HG03342 (cell line): ENCODE measurements at regions not wholly inside any gene's neighbourhood (a gene's known extent, or its start where the extent isn't known, plus 50 kb on each side); places are given as distances from the start of the nearest gene placed in this dataset.
"Not testable (repeated sequence)": the region's sequence is repeated elsewhere in the genome, so short reads cannot be mapped to it uniquely, and the experiment has no call there.

Experiments used
- ATAC-seq: cut with Tn5 transposase; IDR thresholded peaks from one replicate; pipeline ENCODE4 v1.9.1; 2021; ENCODE audit warnings: mild to moderate bottlenecking, moderate library complexity; ENCODE audit not compliant: unreplicated experiment

DNA sequence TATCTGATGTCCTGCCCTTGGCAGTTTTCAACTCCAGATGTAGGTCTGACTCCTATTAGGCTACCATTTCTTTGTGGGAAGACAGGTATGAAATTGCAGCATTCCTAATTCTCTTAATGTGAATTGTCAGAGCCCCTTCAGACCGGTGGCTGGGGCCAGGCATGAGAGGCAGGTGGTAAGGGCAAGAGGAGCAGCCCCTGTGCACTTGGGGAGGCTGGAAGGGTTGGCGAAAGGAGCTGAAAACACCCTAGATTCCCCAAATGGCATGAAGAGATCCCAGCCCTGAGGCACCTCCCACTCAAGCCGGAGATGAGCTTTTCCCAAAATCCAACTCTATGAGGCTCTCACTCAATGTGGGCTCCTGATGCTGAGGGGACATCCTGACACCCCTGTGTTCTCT is 453.2 kb downstream of the NR2F2 start:
- no peak for ATAC-seq

DNA sequence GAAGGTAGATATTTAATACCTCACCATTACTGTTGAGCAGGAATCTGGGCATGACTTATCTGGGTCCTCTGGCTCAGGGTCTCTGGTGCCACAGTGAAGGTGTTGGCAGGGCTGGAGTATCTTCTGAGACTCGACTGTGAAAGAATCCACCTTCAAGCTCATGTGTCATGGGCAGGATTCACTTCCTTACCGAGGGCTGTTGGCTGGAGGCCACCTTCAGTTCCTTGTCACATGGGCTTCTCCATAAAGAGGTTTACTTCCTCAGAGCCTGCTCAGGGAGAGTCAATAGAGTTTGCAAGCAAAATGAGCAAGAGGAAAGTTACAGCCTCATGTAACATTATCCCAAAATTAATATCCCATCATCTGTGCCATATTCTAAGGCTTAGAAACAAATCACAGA is 459.5 kb downstream of the NR2F2 start:
- ATAC-seq, result no peak

DNA sequence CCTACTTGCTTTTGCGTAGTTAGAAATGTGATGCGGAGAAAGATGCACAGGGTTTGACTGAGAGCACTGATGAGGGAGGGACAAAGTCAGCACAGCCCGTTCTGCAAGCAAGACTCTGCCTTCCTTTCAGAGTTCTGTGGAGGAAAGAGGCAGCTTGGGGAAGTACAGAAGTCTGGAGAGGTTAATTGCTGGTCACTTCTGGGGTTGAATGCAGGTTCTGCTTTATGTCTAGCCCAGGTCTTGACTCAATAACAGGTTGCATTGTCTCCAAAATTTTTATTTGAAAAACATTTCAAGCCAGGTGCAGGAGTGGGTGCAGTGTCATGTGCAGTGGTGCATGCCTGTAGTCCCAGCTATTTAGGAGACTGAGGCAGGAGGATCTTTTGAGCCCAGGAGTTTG is 461.7 kb downstream of the NR2F2 start:
- no peak for ATAC-seq

DNA sequence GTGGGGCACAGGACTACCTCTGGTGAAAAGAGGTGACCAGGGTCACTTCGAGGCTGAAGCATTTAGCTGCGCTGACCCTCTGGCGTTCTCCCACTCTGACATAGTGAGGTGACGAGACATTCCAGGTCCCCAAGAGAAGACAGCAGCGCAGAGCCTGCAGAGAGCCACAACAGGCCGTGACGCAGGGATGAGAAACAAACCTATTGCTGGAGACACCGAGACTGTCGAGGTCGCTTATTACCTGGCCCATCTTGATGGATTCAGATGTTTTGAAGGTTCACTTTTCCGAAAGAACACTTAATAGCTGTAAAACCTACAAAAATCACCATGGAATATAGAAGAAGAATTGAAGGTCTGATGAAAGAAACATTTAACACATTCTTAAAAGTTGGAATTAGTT is 466.3 kb downstream of the NR2F2 start:
- no peak for ATAC-seq

DNA sequence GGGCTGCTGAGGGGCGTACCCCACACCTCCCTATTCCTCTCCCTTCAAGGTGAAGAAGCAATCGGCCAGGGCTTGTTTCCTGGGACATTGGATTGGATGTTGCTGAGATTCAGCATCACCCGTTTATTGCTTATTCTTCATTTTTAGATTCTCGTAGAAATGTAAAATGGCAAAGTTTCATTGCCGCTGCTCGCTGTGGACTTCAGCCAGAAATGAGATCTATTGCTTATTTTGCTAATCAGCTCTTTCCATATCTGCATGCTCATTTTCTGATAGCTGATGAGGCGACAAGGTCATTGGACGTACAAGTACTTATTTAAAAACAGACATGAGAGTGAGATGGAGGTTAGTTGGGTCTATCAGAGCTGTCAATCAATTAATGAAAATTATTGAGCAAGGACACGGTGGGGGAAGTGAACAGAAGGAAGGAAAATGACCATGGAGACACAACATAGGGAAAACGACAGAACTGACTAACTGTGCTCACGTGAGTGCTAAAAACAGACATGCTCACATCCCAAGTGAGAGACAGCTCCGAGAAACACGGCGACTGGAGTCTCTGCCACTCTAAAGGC is 471.2 kb downstream of the NR2F2 start:
- ATAC-seq, result no peak

DNA sequence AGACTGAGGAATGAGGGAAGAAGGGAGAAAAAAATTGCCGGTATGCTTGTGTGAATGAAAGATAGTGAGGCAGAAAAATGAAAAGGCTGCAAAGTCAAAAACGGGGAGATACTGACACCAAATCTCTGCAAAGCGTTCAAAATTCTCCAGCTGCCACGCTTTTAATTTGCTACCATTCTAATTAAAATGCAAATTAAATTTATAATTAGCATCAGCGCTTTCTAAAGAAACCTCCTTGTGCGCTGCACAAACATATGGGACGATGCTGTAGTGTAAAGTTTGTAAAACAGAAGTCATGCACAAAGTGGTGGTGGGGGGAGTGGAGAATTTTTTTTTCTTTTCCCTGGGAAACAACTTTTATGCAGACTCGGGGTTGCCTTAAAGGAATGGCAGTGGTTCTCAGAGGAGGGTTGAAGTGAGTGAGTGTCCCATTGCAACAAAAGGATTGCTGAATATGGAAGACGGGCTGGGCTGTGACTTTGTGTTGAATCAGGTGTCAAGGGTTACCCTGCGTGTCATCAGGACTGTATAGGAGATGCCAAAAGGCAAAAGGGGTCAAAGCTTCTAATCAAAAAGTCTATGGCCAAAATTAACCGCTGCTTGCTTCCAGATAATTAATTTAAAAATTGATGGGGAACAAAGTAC is 472.2 kb downstream of the NR2F2 start:
- ATAC-seq, result no peak

DNA sequence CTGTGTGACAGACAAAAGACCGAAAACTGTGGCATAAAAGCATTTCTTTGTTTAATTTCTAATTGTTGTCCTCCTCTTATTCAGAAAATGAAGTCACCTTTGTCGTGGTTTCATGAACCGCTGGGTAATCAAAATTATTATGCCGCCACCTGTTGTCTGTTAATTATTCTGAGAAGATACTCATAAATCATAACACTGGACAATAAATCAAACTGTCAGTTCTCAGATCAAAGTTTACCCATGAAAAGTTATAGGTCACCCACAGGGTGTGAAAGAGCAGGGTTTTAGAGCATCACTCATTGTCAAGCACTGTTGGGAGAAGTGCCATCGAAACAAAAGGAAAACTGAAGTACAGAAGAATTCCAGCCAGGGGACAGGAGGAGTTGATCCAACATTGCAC is 474.3 kb downstream of the NR2F2 start:
- no peak for ATAC-seq

DNA sequence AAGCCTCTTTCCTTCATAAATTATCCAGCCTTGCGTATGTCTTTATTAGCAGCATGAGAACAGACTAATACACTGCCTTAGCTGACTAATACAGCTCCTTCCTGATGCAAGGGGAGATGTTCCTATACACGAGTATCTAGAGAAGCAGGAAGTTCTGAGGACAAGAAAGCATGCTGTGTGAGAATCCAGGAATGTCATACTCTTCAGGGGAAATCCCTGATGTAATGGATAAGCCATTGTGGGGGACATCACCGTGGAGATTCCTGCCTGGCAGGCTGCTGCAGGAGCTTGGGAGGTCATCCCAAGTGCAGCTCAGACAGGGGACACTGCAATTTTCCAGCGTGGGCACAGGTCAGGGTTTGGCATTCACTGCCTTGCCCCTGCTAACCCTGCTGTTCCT is 476.9 kb downstream of the NR2F2 start:
- ATAC-seq, result no peak

DNA sequence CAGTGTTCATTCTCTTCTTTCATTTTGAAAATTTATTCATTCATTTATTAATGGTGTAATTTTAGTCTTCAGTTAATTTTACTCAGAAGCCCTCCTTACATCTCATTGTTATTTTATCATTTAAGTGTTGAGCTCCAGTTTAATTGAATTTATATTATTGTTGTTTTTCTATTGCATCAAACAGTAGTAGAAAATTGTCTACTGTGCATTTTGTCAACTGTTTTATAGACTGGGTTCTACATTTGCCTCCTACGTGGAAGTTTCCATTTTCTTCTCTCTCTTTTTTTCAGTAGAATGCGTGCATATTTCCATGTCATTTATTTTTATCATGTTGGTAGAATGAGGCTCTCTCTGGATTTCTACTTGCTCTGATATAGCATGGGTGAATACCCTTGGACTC is 487.4 kb downstream of the NR2F2 start:
- ATAC-seq, result no peak

DNA sequence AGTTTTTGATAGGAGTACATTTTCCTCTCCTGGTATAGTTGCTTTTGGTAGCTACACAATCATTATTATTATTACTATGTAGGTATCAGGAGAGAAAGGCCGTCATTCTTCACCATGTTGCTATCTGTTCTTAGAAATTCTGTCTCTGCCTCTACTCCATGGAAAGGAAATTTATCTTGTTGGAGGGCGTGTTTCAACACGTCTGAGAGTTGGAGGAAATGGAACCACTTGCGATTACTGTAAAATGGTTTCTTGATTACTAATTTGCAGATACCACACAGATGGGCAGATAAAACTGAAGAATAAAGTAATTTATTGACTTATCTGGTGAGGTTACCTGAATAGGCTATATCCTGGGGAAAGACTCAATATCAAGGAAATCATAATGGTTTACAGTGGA is 488.4 kb downstream of the NR2F2 start:
- ATAC-seq, result no peak

DNA sequence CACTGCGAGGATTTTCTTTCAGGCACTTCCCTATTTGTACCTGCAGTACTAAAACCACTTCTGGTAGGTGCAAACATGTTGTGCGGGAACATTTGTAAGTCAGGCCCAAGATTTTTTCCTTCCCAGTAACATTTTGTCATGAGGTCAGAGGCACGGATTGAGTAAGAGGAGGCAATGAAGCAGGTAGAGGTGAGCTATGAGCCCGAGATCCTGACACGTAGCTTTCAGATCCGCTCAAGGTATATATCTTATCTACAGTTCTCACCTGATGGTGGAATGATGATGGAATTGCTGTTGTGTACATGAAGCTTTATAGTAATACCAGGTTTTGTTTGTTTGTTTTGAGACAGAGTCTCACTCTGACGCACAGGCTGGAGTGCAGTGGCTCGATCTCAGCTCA is 497.5 kb downstream of the NR2F2 start:
- no peak for ATAC-seq

DNA sequence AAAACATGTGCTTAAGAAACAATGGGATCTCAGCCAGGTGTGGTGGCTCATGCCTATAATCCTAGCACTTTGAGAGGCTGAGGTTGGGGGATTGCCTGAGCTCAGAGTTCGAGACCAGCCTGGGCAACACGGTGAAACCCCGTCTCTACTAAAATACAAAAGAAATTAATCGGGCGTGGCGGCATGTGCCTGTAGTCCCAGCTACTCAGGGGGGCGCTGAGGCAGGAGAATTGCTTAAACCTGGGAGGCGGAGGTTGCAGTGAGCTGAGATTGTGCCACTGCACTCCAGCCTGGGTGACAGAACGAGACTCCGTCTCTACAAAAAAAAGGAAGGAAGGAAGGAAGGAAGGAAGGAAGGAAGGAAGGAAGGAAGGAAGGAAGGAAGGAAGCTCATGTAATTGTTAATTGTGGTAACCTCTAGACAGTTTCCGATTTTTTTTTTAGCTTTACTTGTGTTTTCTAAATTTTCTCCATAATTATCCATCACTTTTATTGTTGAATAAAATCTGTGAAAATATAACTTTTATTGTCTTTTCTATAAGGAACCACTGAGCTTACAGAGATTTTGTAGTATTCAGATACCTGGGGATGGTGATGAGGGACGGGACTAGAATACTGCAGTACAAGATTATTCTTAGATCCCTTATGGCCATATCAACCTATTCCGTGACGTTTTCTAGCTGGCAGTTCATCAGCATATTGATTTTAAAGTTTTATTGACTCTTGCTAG is 506.9 kb downstream of the NR2F2 start:
- no peak for ATAC-seq

DNA sequence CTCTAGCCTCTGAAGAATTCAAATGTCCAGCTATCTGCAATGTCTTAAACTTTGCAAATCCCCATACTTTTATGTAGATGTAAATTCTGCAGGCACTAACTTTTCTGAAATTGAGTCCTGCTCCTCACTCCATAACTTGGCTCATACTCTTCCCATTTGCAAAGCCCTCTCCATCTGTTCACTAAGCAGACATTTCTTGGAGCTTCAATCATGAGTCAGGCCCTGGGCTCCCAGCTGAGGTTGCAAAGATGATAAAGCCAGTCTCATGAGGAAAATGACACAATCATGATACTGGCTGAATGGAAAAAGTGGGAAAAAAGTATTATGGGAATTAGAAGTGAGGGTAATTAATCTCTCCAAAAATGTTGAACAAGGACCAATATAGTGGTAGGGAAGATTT is 507.6 kb downstream of the NR2F2 start:
- ATAC-seq, result no peak

DNA sequence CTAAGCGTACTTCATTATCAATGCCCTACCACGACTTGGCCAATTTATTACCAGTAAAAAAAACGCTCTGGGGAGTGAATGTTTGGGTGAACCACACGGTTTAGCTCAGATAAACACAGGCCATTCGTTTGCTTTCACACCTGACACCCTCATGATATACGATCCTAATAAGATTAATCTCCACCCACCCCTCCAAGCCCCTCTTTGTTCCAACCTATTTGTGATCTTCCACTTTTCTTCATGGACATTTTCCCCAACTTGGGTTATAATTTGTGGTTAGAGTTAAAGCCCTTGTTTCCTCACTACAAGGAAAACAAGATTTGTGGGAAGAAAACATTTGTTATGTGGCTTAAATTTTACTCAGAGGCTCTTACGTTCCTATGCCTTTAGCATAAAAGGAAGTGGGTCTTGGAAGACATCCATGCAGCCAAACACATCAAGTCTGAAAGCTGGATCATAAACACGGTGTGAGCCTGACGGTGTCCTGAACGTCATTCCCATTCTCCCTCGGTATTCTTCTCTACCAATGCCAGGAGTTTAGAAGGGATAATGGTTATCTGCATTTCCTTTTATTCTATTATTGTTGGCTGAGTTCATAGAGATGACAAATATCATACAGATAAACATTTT is 518.9 kb downstream of the NR2F2 start:
- ATAC-seq, result no peak

DNA sequence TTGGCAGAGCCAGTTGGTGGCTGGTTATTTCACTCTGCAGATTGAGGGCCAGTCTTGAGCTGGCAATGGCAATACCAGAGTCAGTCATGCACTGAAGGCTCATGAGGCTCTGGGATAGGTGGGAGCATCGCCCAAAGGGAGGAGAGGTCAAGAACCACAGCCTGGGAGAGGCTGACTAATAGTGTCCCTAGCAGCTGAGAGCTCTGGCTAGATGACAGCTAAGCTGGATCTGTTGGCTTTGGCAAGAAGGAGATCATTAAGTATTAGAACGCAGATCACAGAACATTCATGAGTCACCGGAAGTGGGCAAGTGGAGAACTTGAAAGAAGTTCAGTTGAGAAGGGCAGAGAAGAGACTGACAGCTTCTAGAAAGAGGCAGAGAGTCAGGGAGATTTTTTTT is 521.1 kb downstream of the NR2F2 start:
- ATAC-seq, result no peak

DNA sequence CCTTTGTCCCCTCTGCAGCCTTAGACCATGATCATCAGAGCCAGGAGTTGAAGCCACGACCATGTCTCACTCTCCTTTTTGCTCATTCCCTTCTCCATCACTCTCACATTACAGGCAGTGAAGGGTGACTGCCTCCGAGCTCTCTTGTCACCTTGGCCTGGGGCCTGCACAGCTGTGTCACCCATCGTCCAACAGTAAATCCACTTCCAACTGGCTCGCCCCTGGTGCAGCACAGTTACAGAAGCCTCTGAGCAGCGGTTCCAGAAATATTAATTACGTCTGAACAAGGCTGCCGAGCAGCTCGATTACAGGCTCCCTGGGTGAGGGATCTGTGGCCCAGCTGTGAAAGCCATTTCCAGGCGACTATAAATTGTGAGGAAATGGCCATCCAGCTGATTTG is 528.2 kb downstream of the NR2F2 start:
- ATAC-seq, result no peak

DNA sequence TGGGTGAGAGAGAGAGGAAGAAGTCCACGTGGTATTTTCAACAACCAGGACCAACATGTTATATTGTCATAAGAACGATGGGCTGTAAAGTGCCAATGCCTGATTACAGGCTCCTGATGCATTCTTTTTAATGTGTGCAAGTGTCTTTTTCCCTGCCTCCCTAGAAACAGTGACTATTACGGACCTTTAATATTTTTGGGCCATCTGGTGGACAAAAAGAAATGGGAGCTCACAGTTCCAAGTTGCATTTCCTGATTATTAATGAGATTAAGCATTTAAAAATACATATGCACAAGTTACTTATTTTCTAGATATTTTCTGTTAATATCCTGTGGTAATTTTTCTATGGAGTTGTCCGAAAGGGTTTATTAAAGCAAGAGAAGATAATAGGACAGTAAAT is 530.2 kb downstream of the NR2F2 start:
- no peak for ATAC-seq

DNA sequence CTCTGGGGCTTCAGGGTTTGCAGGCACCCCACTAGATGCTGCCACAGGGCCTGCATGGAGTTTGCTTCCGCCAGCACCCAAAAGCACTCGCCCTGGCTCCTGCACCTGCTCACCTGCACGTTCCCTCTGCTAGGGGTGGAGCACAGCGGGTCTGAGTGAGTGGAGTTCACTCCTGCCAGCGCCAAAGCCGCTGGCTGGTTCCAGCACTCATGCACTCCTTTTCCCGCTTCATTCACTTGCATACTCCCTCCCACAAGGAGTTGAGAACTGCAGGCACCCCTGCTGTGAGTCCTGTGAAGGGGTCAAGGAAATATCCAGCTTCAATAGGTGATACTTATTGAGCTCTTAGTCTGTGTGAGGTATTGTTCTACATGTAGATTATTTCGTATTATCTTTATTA is 537.5 kb downstream of the NR2F2 start:
- no peak for ATAC-seq

DNA sequence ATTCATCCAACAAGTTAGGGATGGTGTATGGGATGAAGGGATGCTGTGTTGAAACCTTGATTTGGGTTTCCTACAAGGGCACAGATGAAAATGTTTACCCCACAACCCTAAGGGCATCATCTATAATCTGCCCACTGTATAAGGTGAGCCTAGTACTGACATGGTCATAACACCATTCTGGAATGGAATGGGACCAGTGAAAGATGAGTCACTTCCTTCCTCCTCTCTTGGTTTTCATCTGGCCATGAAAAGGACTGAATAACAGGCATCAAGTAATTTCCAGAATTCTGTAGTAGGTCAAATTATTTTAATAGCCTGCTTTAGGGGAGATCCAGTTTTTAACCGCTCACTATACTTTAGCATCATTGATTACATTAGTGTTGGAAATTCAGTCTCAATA is 538.6 kb downstream of the NR2F2 start:
- ATAC-seq, result no peak

DNA sequence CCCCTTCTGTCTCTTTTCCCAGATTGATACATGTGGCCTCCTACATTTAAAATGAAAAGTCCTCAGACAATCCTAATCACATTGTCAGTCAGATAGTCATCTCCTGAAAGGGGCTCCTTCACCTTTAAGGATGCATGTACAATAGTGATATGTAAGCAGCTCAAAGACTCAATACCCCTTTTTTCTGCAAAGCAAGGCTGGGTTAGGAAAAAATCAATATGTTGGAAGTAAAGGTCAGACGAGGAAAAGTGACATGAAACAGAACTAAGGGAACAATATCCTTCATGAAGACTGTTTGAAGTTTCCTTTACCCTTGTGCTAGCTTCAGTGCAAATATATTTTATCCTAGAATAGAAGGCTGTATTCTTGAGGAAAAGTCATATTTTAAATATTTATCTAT is 539.3 kb downstream of the NR2F2 start:
- no peak for ATAC-seq

DNA sequence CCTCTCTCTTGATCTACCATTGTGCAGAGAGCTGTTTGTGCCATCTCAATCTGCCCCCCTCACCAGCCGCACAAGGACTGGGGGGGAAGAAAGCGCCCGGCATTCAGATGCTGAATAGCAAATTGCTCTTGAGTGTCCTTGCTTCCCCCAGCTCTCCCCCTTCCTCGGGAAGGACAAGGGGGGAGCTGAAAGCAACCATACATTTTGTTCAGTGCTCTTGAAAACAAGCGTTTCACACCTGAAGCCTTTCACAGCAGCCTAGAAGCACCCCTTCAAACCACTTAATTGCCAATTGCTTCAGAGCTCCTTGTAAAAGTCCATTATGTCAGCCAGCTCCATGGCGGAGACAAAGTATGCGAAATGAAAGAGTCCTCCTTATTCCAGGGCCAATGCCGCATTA is 540.1 kb downstream of the NR2F2 start:
- ATAC-seq, result no peak

DNA sequence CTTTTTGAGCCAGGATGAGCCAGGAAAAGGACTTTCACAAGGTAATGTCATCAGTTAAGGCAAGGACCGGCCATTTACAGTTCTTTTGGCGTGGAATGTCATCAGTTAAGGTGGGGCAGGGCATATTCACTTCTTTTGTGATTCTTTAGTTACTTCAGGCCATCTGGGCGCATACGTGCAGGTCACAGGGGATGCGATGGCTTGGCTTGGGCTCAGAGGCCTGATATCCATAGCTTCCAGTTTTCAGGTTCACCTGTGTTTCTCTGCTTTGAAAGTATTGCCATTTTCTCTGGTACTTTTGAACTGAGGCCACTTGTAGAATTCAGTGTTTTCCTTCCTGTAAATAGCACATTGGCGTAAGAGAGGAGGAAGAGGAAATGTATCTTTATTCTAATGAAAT is 546.9 kb downstream of the NR2F2 start:
- ATAC-seq, result not testable (repeated sequence)
